OCI-LY7 (cell line): ENCODE measurements at regions not wholly inside any gene's neighbourhood (a gene's known extent, or its start where the extent isn't known, plus 50 kb on each side); places are given as distances from the start of the nearest gene placed in this dataset.

Experiments used
- EZH2phosphoT487 ChIP-seq: fragments of 200-600 bp; sonication (generic); IDR thresholded peaks from 2 replicates; pipeline ENCODE4 v1.6.1; 2018; ENCODE audit warnings: low read depth, borderline replicate concordance, mild to moderate bottlenecking, mixed run types, antibody characterized with exemption, low read length, moderate library complexity, mixed read lengths
- TF ChIP-seq, protein P1 (sequence below): fragments of 200-600 bp; sonication (generic); conservative IDR thresholded peaks from 2 replicates; pipeline ENCODE4 v1.5.1; 2014; ENCODE audit warnings: mild to moderate bottlenecking, antibody characterized with exemption, low read length, moderate library complexity, mixed read lengths

DNA sequence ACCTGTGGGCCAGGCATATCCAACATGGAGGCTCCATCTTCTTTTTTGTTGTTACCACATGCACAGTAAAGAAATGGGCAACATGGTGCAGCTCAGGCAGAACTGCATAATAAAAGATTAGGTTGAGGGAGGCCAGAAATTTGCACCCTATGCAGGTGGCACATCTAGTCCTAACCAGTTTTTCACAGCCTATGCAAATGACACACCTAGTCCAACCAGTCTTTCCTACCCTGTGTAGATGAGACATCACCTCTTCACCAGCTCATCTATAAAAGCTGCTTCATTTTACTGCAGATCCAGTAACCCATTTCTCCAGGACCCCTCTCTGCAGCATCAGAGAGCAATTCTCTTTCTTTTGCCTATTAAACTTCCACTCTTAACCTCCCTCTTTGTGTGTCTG lies 411.0 kb upstream of the PCDH15 start:
- TF ChIP-seq, protein P1, sequence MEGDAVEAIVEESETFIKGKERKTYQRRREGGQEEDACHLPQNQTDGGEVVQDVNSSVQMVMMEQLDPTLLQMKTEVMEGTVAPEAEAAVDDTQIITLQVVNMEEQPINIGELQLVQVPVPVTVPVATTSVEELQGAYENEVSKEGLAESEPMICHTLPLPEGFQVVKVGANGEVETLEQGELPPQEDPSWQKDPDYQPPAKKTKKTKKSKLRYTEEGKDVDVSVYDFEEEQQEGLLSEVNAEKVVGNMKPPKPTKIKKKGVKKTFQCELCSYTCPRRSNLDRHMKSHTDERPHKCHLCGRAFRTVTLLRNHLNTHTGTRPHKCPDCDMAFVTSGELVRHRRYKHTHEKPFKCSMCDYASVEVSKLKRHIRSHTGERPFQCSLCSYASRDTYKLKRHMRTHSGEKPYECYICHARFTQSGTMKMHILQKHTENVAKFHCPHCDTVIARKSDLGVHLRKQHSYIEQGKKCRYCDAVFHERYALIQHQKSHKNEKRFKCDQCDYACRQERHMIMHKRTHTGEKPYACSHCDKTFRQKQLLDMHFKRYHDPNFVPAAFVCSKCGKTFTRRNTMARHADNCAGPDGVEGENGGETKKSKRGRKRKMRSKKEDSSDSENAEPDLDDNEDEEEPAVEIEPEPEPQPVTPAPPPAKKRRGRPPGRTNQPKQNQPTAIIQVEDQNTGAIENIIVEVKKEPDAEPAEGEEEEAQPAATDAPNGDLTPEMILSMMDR = no peak
- no peak for TF ChIP-seq EZH2phosphoT487
